Lung (tissue), 11 donors: ENCODE measurements at regions not wholly inside any gene's neighbourhood (a gene's known extent, or its start where the extent isn't known, plus 50 kb on each side); places are given as distances from the start of the nearest gene placed in this dataset.

Source experiments
- ATAC-seq: fragments of 200-7000 bp; cut with Tn5 transposase; one replicate; pipeline ENCODE4 v1.9.1; 2020; ENCODE audit warnings: moderate number of reproducible peaks; ENCODE audit not compliant: insufficient read depth, low FRiP score
- DNase-seq, 3 donors: peaks; one replicate each; pipeline ENCODE4 v3.0.0-alpha.2; 2013 to 2017
- H3K27ac ChIP-seq, 2 donors: one replicate each; pipeline ENCODE4 v1.5.1; 2013; ENCODE audit warnings: mild to moderate bottlenecking in 2 of 2, moderate library complexity in 2 of 2, control low read depth in 1 of 2, inconsistent platforms in 1 of 2, low read depth in 1 of 2, low read length in 1 of 2
- H3K27me3 ChIP-seq, 3 donors: one replicate each; pipeline ENCODE4 v1.5.1; 2013; ENCODE audit warnings: low read length in 2 of 3; ENCODE audit not compliant: control insufficient read depth in 3 of 3, insufficient read depth in 3 of 3
- H3K36me3 ChIP-seq, 4 donors: one replicate each; pipeline ENCODE4 v1.5.1; 2013; ENCODE audit warnings: low read length in 4 of 4, mild to moderate bottlenecking in 1 of 4, moderate library complexity in 1 of 4; ENCODE audit not compliant: control insufficient read depth in 4 of 4, insufficient read depth in 4 of 4
- H3K4me1 ChIP-seq, 5 donors: one replicate each; pipeline ENCODE4 v1.5.1; 2013; ENCODE audit warnings: low read length in 5 of 5, mild to moderate bottlenecking in 2 of 5, moderate library complexity in 1 of 5; ENCODE audit not compliant: control insufficient read depth in 5 of 5, insufficient read depth in 5 of 5
- H3K4me3 ChIP-seq: one replicate; pipeline ENCODE4 v1.5.1; 2013; ENCODE audit warnings: mild to moderate bottlenecking, control low read depth, moderate library complexity
- H3K9ac ChIP-seq, 2 donors: one replicate each; pipeline ENCODE4 v1.5.1; 2013; ENCODE audit warnings: low read length in 2 of 2, control low read depth in 1 of 2; ENCODE audit not compliant: insufficient read depth in 1 of 2
- H3K9me3 ChIP-seq, 4 donors: one replicate each; pipeline ENCODE4 v1.5.1; 2013; ENCODE audit warnings: low read length in 3 of 4, mild to moderate bottlenecking in 1 of 4, moderate library complexity in 1 of 4; ENCODE audit not compliant: control insufficient read depth in 4 of 4, insufficient read depth in 3 of 4
- CTCF ChIP-seq: IDR thresholded peaks from 2 replicates; pipeline ENCODE4 v1.5.1; 2012; ENCODE audit warnings: mild to moderate bottlenecking; ENCODE audit errors: control extremely low read depth, extremely low read depth
- WGBS, 2 donors: extraction: QIAGEN DNeasy Blood & Tissue Kit; methylation state at CpG; one replicate each; pipeline ENCODE4 v1.1.7; 2013; 5-methylcytosine and 5-hydroxymethylcytosine counted together
- donor health status: control.
- donor health status: control.
- donor health status: Bipolar disorder and iron deficiency.
- donor health status: healthy.
- donor health status: DM: yes; HTN: yes; CAD: no.

GRCh38 chr18:45365835-45366234 lies 249.4 kb upstream of the SLC14A2 start:
- ATAC-seq = no peak
- no peak overlapping the region for H3K4me3 ChIP-seq

DNA sequence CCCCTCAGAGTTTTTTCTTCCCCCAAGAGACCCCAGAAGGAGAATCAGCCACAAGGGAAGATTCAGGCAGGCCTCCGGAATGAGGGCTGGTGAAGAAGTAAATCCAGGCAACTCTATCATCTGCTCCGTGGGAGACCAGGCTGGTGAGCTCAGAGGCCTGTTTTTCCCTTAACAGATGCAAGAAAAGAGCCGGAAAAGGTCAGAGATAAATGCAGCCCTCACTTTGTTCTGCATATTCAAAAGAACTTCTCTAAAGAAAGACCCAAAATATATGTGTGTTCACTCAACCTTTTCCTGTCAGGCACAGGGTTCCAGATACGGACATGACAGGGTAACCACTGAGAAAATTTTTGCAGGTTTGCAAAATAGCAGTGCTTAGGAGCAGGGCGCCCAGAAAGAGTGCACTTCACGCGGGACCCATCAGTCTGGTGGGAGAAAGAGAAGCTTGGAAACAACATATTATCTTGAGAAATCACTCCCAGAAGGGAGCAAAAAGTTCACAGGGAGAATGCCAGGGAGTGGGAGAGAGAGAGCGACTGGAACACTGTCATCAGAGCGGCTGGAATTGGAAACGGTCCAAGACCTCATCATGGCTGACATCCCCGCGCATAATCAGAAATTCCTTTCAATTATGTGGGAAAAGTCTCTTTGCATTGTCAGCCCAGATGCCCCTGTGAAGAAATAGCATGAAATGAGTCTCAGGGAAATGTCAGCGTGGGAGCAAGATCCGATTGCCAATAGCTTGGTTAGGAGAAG lies 244.8 kb upstream of the SLC14A2 start:
- H3K36me3 ChIP-seq = no peaks in the 10 kb centered on the region
- no peaks in the 10 kb centered on the region for H3K27me3 ChIP-seq
- H3K4me1 ChIP-seq = peaks cover 0 to 44% (median 6%) of the 10 kb centered on the region in 5 donors
- TF ChIP-seq CTCF = no peak
- peak; percentile 82 to 88 (median 86) for DNase-seq
- 56 to 60% methylated on average over 14 of the region's 14 CpGs for WGBS, 2 donors
- peak overlapping the region in 1 of 2 donors; percentile 30 for H3K9ac ChIP-seq
- ATAC-seq = peak; percentile 31
- no peaks in the 10 kb centered on the region for H3K9me3 ChIP-seq
- H3K27ac ChIP-seq = peak overlapping the region in 1 of 2 donors; percentile 46
- H3K4me3 ChIP-seq = no peak overlapping the region

More at GRCh38 chr18:45365835-45366234, 249.4 kb upstream of the SLC14A2 start:
- no peak for DNase-seq
- H3K36me3 ChIP-seq = no peaks in the 10 kb centered on the region
- no peak overlapping the region for H3K27ac ChIP-seq
- 55 to 74% methylated on average over 3 of the region's 3 CpGs for WGBS, 2 donors
- H3K9ac ChIP-seq = no peak overlapping the region
- no peak for TF ChIP-seq CTCF
- no peaks in the 10 kb centered on the region for H3K27me3 ChIP-seq
- H3K9me3 ChIP-seq = no peaks in the 10 kb centered on the region
- peaks cover 0 to 16% (median 0%) of the 10 kb centered on the region in 5 donors for H3K4me1 ChIP-seq

GRCh38 chr18:45373286-45373880 lies 241.9 kb upstream of the SLC14A2 start:
- ATAC-seq (no peak), DNase-seq (peak in 1 of 3 donors; percentile 26)
- Histone ChIP-seq H3K27ac (no peak overlapping the region), H3K9ac (no peak overlapping the region), H3K4me3 (no peak overlapping the region), H3K9me3 (no peaks in the 10 kb centered on the region), H3K36me3 (no peaks in the 10 kb centered on the region), H3K4me1 (peaks cover 0 to 38% (median 6%) of the 10 kb centered on the region in 5 donors), H3K27me3 (no peaks in the 10 kb centered on the region)
- TF ChIP-seq CTCF = no peak
- WGBS, 2 donors = 28 to 51% methylated on average over 3 of the region's 3 CpGs
